Urothelium cell line (cell line): ENCODE measurements at regions not wholly inside any gene's neighbourhood (a gene's known extent, or its start where the extent isn't known, plus 50 kb on each side); places are given as distances from the start of the nearest gene placed in this dataset.

Experiments used
- DNase-seq: peaks from one replicate; pipeline ENCODE4 v3.0.0; 2011; ENCODE audit warnings: low spot score, mixed read lengths
- FAIRE-seq: peaks from 2 replicates; lab custom pipeline; 2011; peaks lifted over from hg19 to GRCh38; lab: Jason Lieb, UNC

GRCh38 chr1:4110888-4111287 is 210.8 kb upstream of the C1orf174 start:
- DNase-seq: no peak

GRCh38 chr1:4113897-4114296 is 213.8 kb upstream of the C1orf174 start:
- no peak for FAIRE-seq

More at GRCh38 chr1:4110888-4111287, 210.8 kb upstream of the C1orf174 start:
- FAIRE-seq: no peak

GRCh38 chr1:4115191-4115900 is 215.3 kb upstream of the C1orf174 start:
- no peak for FAIRE-seq

More at GRCh38 chr1:4113897-4114296, 213.8 kb upstream of the C1orf174 start:
- no peak for DNase-seq

GRCh38 chr1:4117196-4117595 is 217.1 kb upstream of the C1orf174 start:
- no peak for DNase-seq
- FAIRE-seq: no peak

More at GRCh38 chr1:4115191-4115900, 215.3 kb upstream of the C1orf174 start:
- DNase-seq: no peak

GRCh38 chr1:4118746-4119515 is 218.9 kb upstream of the C1orf174 start:
- no peak for FAIRE-seq

GRCh38 chr1:4119516-4120220 is 219.6 kb upstream of the C1orf174 start:
- FAIRE-seq: no peak
- DNase-seq: no peak

More at GRCh38 chr1:4118746-4119515, 218.9 kb upstream of the C1orf174 start:
- DNase-seq: no peak

- DNase-seq (no peak), FAIRE-seq (no peak)
Observed at GRCh38 chr1:4120557-4121292, 220.7 kb upstream of the C1orf174 start.

- DNase-seq (no peak), FAIRE-seq (no peak)
Observed at GRCh38 chr1:4121293-4121684, 221.2 kb upstream of the C1orf174 start.

- no peak for DNase-seq
- no peak for FAIRE-seq
Observed at GRCh38 chr1:4121834-4122512, 221.9 kb upstream of the C1orf174 start.

GRCh38 chr1:4122513-4123160 is 222.6 kb upstream of the C1orf174 start:
- FAIRE-seq (no peak), DNase-seq (no peak)

GRCh38 chr1:4124631-4125145 is 224.6 kb upstream of the C1orf174 start:
- DNase-seq (no peak), FAIRE-seq (no peak)

- DNase-seq (no peak), FAIRE-seq (no peak)
Observed at GRCh38 chr1:4126251-4126650, 226.2 kb upstream of the C1orf174 start.

- FAIRE-seq: no peak
- no peak for DNase-seq
Observed at GRCh38 chr1:4126731-4127591, 226.9 kb upstream of the C1orf174 start.

- FAIRE-seq (no peak), DNase-seq (peak; percentile 7)
Observed at GRCh38 chr1:4127592-4128140, 227.6 kb upstream of the C1orf174 start.

GRCh38 chr1:4128616-4129015 is 228.5 kb upstream of the C1orf174 start:
- FAIRE-seq (no peak), DNase-seq (no peak)

GRCh38 chr1:4129693-4130092 is 229.6 kb upstream of the C1orf174 start:
- DNase-seq: no peak
- no peak for FAIRE-seq

GRCh38 chr1:4130096-4130495 is 230.0 kb upstream of the C1orf174 start:
- FAIRE-seq: no peak
- no peak for DNase-seq

- no peak for DNase-seq
- FAIRE-seq: no peak
Observed at GRCh38 chr1:4131734-4132133, 231.7 kb upstream of the C1orf174 start.
